ENCODE measurements at regions not wholly inside any gene's neighbourhood (a gene's known extent, or its start where the extent isn't known, plus 50 kb on each side); places are given as distances from the start of the nearest gene placed in this dataset.
A peak's percentile ranks its signal among the peaks of the same experiment; 100 is the strongest.
"Not testable (repeated sequence)": the region's sequence is repeated elsewhere in the genome, so short reads cannot be mapped to it uniquely, and the experiment has no call there.

- DNase-seq: peak; percentile 6
Measured at GRCh38 chrX:83416273-83416672, 91.8 kb upstream of the POU3F4 start.

- no peak for DNase-seq
Measured at GRCh38 chrX:83419030-83419792, 88.9 kb upstream of the POU3F4 start.

GRCh38 chrX:83422836-83423235, 85.3 kb upstream of the POU3F4 start:
- DNase-seq: no peak

- DNase-seq: not testable (repeated sequence)
Measured at GRCh38 chrX:83442552-83442951, 65.5 kb upstream of the POU3F4 start.

GRCh38 chrX:83446355-83446754, 61.7 kb upstream of the POU3F4 start:
- no peak for DNase-seq

Measured in activated CD4-positive, alpha-beta T cell treated with anti-CD3 and anti-CD28 coated beads, Interleukin-10, Interleukin-2, amounts not matched to agents 100 ng/mL and 50 ng/mL, durations not matched to agents 16 hours and 8 hours (primary cell).